ENCODE measurements at regions not wholly inside any gene's neighbourhood (a gene's known extent, or its start where the extent isn't known, plus 50 kb on each side); places are given as distances from the start of the nearest gene placed in this dataset.
"Not testable (repeated sequence)": the region's sequence is repeated elsewhere in the genome, so short reads cannot be mapped to it uniquely, and the experiment has no call there.

DNA sequence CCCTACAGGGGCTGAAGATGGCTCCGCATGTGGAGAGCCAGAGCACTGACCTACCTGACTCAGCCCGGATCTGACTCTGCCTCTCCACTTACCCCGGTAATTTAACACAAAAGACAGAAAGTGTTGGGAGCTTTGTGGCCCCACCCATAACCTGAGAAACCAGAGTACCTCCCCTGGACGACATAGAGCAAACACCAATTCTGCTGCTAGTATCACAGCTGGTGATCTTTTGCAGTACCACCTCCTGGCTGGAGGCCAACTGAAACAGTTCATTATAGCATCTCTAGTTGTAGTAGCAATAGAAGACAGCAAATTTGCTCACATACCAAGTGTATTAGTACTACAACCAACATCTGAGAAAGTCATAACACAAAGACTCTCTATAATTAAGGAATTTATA lies 443.9 kb downstream of the KLHL4 start:
- no peak for DNase-seq

DNA sequence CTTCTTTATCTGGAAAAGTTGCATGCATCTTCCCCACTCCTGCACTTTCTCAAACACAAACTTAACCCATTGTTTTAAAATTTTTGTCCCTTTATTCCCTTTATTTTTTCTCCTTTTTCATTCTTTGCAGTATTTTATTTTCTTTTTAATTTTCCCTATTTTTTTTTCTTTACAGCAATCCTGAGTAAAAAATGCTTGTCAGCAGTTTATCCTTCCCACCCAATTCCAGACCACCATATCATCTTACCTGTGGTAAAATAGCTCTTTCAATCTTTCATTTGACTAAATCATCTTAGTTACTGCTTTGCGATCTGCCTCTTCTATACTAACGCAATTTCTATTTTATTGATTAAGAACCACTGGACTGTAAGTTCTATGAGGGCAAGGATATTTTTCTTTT lies 450.5 kb downstream of the KLHL4 start:
- DNase-seq: no peak

DNA sequence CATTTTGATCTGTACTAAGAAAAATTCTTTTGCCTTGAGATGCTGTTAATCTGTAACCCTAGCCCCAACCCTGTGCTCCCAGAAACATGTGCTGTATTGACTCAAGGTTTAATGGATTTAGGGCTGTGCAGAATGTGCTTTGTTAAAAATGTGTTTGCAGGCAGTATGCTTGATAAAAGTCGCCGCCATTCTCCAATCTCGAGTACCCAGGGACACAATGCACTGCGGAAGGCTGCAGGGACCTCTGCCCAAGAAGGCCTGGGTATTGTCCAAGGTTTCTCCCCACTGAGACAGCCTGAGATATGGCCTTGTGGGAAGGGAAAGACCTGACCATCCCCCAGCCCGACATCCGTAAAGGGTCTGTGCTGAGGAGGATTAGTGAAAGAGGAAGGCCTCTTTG lies 454.5 kb downstream of the KLHL4 start:
- not testable (repeated sequence) for DNase-seq

DNA sequence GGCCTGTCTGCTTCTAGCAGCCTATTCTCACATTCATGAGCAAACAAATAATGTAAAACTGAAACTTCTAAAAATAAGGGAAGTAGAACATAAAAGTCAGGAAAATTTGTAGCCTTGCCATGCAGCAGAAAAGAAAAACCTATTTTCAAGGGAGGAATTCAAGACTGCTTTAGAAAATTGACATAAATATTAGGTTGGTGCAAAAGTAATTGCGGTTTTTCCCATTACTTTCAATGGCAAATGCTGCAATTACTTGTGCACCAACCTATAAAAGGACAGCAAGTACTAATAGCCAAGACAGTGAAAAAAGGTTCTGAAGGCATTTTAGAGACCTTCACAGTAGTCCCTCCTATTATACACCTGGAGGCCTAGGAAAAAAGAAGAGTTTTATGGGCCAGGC lies 457.8 kb downstream of the KLHL4 start:
- DNase-seq: no peak

GRCh38 chrX:88007873-88008272 lies 490.3 kb downstream of the KLHL4 start:
- DNase-seq: not testable (repeated sequence)

GRCh38 chrX:88024022-88024421 lies 506.4 kb downstream of the KLHL4 start:
- DNase-seq: no peak

- no peak for DNase-seq
Measured at GRCh38 chrX:88072339-88073030, 554.9 kb downstream of the KLHL4 start.

- DNase-seq: no peak
Measured at GRCh38 chrX:88101968-88102367, 584.4 kb downstream of the KLHL4 start.

DNA sequence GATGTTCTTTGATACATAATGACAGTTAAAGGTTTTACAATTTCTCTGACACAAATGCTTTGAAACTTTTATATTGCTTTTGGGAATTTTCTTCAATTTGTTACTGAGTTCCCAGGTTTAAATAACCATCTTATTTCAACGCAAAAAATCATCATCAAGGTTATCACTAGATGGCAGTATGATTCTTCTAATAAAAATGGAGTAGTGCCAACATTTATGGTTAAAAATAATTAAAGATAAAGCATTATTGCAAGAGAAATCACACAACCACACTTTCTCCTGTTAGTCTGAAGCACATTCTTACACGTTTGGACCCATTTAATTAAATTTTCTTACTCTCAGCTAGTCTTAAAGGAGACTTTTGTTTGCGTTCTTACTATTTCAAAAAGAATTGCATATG lies 611.3 kb upstream of the CPXCR1 start:
- no peak for DNase-seq

DNA sequence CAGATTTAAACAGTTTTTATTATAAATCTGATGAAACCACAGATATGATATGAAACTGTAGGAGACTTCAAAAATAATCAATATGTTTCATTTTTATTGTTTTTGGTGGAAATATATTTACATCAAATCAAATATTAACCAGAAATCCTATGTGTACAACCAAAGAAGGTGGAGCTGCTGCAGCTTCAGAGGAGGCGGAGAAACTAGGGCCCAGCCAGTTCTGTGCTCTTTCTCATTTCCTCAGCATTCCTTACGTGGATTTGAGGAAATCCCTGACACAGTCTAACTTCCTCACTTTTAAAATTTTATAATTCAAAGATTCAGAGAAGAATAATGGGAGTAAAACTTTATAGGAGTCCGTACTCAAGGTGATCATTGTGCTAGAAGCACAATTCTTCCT lies 610.7 kb upstream of the CPXCR1 start:
- no peak for DNase-seq

GRCh38 chrX:88146577-88146976 lies 600.4 kb upstream of the CPXCR1 start:
- DNase-seq: no peak

GRCh38 chrX:88170553-88170952 lies 576.5 kb upstream of the CPXCR1 start:
- no peak for DNase-seq

DNA sequence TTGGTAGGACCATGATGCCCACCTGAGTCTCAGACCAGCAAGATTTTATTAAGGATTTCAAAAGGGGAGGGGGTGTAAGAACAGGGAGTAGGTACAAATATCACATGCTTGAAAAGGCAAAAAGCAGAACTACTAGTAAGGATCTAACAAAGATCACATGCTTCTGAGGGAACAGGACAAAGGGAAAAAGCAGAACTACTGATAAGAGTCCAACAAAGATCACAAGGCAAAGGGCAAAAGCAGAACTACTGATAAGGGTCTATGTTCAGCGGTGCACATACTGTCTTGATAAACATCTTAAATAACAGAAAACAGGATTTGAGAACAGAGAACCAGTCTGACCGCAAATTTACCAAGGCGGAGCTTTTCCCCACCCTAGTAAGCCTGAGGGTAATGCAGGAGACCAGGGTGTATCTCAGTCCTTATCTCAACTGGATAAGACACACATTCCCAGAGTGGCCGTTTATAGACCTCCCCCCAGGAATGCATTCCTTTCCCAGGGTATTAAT lies 573.0 kb upstream of the CPXCR1 start:
- not testable (repeated sequence) for DNase-seq

- DNase-seq: no peak
Measured at GRCh38 chrX:88202149-88202548, 544.9 kb upstream of the CPXCR1 start.

DNA sequence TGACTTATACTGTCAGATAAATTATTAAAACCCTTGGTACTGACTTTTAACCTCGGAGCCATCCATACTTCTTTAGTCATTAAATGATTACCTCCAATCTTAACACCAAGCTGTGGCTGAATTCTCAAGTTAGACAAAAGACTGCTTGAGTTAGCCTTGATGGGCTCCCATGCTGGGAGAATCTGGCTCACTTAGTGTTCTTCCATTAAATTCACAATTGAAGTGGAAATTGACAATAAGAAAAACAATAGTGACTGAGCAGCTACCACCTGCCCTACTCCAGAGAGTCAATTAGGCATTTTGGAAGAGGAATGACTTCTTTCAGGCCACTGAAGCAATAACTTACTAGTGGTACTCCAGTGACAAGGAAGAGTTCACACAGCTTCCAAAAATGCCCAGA lies 503.0 kb upstream of the CPXCR1 start:
- DNase-seq: no peak

DNA sequence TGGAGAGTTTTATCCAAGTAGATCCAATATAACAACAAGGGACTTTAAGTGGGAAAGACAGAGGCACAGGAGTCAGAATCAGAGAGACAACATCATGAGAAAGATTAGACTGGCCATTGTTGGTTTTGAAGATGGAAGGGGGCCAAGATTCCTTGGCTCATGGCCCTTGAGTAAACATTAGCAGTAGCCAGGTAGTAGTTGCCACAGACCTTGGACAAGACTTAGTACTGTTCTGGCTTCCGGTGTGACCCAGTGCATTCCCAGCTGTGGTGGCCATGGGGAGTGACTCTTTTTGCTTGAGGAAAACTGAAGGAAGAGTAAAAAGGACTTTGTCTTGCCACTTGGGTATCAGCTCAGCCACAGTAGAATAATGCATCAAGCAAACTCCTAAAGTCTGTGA lies 462.2 kb upstream of the CPXCR1 start:
- no peak for DNase-seq

GRCh38 chrX:88313972-88314371 lies 433.1 kb upstream of the CPXCR1 start:
- DNase-seq: not testable (repeated sequence)

GRCh38 chrX:88325634-88326033 lies 421.4 kb upstream of the CPXCR1 start:
- no peak for DNase-seq

DNA sequence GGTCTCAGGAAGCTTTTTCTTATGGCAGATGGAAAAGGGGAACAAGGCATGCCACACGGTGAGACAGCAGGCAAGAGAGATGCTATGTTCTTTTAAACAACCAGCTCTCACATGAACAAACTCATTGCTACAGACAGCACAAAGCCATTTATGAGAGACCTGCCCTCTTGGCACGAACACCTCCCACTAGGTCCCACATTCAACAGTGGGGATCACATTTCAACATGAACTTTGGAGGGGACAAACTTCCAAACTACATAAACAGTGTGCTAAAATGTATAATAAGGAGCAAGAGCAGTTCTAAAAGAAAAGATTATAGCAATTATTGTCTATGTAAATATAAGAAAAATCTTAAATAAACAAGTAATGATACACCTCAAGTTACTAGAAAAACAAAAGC lies 391.8 kb upstream of the CPXCR1 start:
- DNase-seq: no peak

DNA sequence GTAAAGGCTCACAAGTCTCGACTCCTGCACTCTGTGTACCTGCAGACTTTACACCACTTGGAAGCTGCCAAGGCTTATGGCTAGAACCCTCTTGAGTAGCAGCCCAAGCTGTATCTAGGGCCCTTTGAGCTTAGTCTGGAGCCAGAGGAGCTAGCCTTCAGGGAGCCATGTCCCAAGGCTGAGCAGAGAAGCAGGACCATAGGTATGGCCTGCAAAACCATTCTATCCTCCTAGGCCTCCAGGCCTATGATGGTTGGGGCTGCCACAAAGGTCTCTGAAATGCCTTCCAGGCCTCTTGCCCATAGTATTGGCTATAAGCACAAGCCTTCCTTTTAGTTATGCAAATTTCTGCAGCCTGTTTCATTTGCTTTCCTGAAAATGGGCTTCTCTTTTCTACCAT lies 380.7 kb upstream of the CPXCR1 start:
- no peak for DNase-seq

DNA sequence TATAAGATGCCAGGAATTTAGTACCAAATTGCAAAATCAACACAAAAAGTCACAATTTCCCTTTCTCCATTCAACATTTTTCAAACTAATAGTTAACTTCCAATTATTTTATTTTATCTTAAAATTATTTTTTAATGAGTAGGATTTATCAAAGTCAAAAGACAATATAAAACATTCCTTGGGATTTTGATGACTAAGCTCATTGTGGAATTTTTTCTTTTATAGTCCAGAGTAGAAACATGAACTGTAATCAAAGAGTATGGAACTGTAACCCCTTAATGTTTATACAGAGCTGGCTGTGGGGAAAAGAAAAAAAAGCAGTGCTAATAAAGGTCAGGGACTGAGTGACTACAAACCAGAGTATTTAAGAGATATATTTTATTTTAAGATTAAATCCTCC lies 368.6 kb upstream of the CPXCR1 start:
- no peak for DNase-seq

DNA sequence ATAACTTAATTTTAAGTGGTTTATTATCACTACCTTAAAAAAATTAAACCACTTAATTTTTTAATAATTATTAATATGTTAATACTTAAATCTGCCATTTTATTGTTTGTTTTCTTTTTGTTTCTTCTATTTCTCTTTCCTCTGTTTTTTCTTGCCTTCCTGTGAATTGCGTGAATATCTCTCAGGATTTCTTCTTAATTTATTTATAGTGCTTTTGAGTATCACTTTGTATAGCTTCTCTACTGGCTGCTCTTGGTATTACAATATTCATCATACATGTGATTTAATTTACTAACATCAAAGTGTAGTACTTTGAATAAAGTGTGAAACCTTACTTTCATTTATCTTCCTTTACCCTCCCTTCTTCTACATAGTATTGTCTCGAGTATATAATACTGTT lies 349.5 kb upstream of the CPXCR1 start:
- no peak for DNase-seq

GRCh38 chrX:88416002-88416401 lies 331.0 kb upstream of the CPXCR1 start:
- DNase-seq: no peak

DNA sequence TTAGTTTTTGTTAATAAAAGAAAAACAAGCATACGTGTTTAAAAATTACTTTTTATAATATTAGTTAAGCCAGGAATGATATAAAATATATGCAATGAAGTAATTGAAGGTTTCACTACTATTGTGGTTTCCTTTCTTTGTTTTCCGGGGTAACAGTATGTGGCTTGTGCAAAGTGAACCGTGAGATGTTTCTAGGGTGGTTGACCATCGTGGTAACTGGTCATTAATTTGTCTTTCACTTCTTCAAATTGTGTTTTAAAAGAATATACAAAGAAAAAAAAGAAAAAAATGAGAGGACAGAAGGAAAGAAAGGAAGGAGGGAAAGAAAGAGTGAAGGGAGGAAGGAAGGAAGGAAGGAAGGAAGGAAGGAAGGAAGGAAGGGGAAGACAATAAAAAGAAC lies 330.1 kb upstream of the CPXCR1 start:
- no peak for DNase-seq

GRCh38 chrX:88424071-88424470 lies 323.0 kb upstream of the CPXCR1 start:
- no peak for DNase-seq
